SK-N-MC (cell line): ENCODE measurements at regions not wholly inside any gene's neighbourhood (a gene's known extent, or its start where the extent isn't known, plus 50 kb on each side); places are given as distances from the start of the nearest gene placed in this dataset.

Experiments used
- EZH2 ChIP-seq: fragments of 200-600 bp; sonication (generic); IDR thresholded peaks from one replicate; pipeline ENCODE4 v1.6.1; 2017; ENCODE audit warnings: antibody characterized with exemption
- POLR2AphosphoS5 ChIP-seq: IDR thresholded peaks from 2 replicates; pipeline ENCODE4 v1.6.1; 2012; ENCODE audit warnings: mild to moderate bottlenecking, low read depth, low read length, borderline replicate concordance

- TF ChIP-seq EZH2 (no peak), POLR2AphosphoS5 (no peak)
These were observed 216.1 kb upstream of the RAB6C start for GRCh38 chr2:129763190-129763846.
